ENCODE measurements at regions not wholly inside any gene's neighbourhood (a gene's known extent, or its start where the extent isn't known, plus 50 kb on each side); places are given as distances from the start of the nearest gene placed in this dataset.
"Not testable (repeated sequence)": the region's sequence is repeated elsewhere in the genome, so short reads cannot be mapped to it uniquely, and the experiment has no call there.

GRCh38 chr1:56145581-56145980 lies 433.8 kb downstream of the PLPP3 start:
- no peak overlapping the region for H3K27ac Mint-ChIP-seq
- H3K4me3 Mint-ChIP-seq: no peak overlapping the region
- no peaks in the 10 kb centered on the region for H3K36me3 Mint-ChIP-seq
- H3K27me3 Mint-ChIP-seq: peaks cover 3% of the 10 kb centered on the region
- H3K9me3 Mint-ChIP-seq (ENCODE audit: low read depth): no peaks in the 10 kb centered on the region
- H3K4me1 Mint-ChIP-seq (ENCODE audit: low read depth): no peaks in the 10 kb centered on the region

DNA sequence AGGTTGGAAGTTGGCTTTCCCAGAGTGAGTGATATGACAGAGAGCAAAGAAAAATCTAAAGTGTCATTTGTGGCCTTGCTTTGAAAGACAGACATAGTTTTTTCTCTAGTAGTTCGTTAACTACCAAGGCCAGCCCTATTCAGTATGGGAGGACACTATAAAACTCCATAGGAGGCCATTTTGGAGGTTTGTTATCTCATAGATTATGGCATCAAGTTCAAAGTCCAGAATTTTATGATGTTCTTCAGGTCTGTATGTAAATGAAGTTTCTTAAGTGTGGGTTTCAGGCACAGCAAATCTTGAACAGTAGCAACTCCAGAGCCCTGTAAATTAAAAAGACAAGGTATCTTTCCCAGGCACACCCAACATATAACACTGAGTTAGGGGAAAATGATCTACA lies 437.1 kb downstream of the PLPP3 start:
- no peaks in the 10 kb centered on the region for H3K36me3 Mint-ChIP-seq
- H3K4me1 Mint-ChIP-seq (ENCODE audit: low read depth): no peaks in the 10 kb centered on the region
- no peaks in the 10 kb centered on the region for H3K9me3 Mint-ChIP-seq (ENCODE audit: low read depth)
- H3K4me3 Mint-ChIP-seq: no peak overlapping the region
- no peaks in the 10 kb centered on the region for H3K27me3 Mint-ChIP-seq
- H3K27ac Mint-ChIP-seq: no peak overlapping the region

DNA sequence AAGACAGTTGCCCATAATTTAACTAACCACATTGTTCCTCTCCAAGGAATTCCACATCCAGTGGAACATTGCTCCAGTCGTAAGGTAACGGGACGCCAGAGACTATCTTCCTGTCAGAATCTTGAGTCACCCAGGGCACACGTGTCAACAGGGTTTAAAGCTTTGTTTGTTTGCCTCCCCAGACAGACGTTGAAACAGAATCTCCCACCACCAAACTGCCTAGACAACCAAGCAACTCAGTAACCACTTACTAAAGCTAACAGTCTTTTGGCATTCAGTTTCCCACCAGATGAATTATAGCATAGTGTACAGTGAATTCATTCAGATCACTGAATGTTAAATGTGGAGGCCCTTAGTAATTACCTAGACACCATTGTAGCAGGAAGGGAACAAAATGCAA lies 439.5 kb downstream of the PLPP3 start:
- Mint-ChIP-seq H3K4me3 (no peak overlapping the region), H3K9me3 (ENCODE audit: low read depth) (no peaks in the 10 kb centered on the region), H3K27me3 (no peaks in the 10 kb centered on the region), H3K27ac (no peak overlapping the region), H3K4me1 (ENCODE audit: low read depth) (no peaks in the 10 kb centered on the region), H3K36me3 (no peaks in the 10 kb centered on the region)

- Mint-ChIP-seq H3K4me1 (ENCODE audit: low read depth) (no peaks in the 10 kb centered on the region), H3K9me3 (ENCODE audit: low read depth) (no peaks in the 10 kb centered on the region), H3K27ac (no peak overlapping the region), H3K36me3 (no peaks in the 10 kb centered on the region), H3K27me3 (no peaks in the 10 kb centered on the region), H3K4me3 (no peak overlapping the region)
These were observed 441.6 kb downstream of the PLPP3 start for GRCh38 chr1:56137521-56138505.

- no peak overlapping the region for H3K27ac Mint-ChIP-seq
- no peaks in the 10 kb centered on the region for H3K36me3 Mint-ChIP-seq
- no peak overlapping the region for H3K4me3 Mint-ChIP-seq
- H3K27me3 Mint-ChIP-seq: no peaks in the 10 kb centered on the region
- no peaks in the 10 kb centered on the region for H3K4me1 Mint-ChIP-seq (ENCODE audit: low read depth)
- no peaks in the 10 kb centered on the region for H3K9me3 Mint-ChIP-seq (ENCODE audit: low read depth)
These were observed 442.3 kb downstream of the PLPP3 start for GRCh38 chr1:56137090-56137489.

- Mint-ChIP-seq H3K4me3 (no peak overlapping the region), H3K36me3 (no peaks in the 10 kb centered on the region), H3K9me3 (ENCODE audit: low read depth) (no peaks in the 10 kb centered on the region), H3K27ac (no peak overlapping the region), H3K4me1 (ENCODE audit: low read depth) (no peaks in the 10 kb centered on the region), H3K27me3 (no peaks in the 10 kb centered on the region)
These were observed 443.6 kb downstream of the PLPP3 start for GRCh38 chr1:56135864-56136147.

DNA sequence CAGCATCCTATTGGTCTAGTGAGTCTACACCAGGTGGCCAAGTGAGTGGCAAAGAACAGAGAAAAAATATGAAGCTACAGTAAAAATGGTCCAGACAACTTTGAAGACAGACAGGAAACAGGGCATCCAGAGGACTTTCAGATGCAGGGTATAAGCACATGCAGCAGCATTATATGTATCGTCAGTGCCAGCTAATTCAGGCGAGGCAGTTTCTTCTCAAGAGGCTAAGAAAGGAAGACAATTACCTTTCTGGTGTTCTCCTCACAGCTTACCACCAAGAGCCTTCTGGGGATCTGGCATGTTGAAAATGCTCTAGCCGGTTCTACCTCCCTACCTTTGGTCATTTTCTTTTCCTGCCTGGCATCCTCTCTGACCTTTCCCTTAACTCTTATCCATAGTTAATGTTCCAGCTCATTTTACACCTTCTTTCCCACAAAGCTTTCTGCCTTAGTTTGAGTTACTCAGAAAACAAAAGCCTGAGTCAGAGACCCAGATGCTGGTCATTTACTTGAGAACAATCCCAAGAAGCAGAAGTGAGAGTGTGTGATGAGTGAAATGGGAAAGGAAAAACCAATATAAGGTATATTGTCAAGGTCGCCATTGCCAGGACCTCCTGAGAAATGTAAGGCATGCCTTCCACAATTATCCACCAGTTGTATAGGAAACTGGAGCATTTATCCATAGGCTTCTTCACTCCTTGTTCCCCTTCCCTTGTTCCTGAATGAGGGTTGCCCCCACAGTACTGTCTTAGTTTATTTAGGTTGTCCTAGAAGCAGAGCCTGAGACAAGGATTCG lies 444.1 kb downstream of the PLPP3 start:
- Mint-ChIP-seq H3K9me3 (ENCODE audit: low read depth) (no peaks in the 10 kb centered on the region), H3K4me3 (no peak overlapping the region), H3K27ac (no peak overlapping the region), H3K4me1 (ENCODE audit: low read depth) (no peaks in the 10 kb centered on the region), H3K36me3 (no peaks in the 10 kb centered on the region), H3K27me3 (no peaks in the 10 kb centered on the region)

GRCh38 chr1:56133522-56134472 lies 445.6 kb downstream of the PLPP3 start:
- no peak overlapping the region for H3K27ac Mint-ChIP-seq
- no peaks in the 10 kb centered on the region for H3K27me3 Mint-ChIP-seq
- no peak overlapping the region for H3K4me3 Mint-ChIP-seq
- no peaks in the 10 kb centered on the region for H3K36me3 Mint-ChIP-seq
- H3K4me1 Mint-ChIP-seq (ENCODE audit: low read depth): no peaks in the 10 kb centered on the region
- no peaks in the 10 kb centered on the region for H3K9me3 Mint-ChIP-seq (ENCODE audit: low read depth)

GRCh38 chr1:56132520-56132919 lies 446.8 kb downstream of the PLPP3 start:
- Mint-ChIP-seq H3K27me3 (no peaks in the 10 kb centered on the region), H3K4me1 (ENCODE audit: low read depth) (no peaks in the 10 kb centered on the region), H3K36me3 (no peaks in the 10 kb centered on the region), H3K27ac (no peak overlapping the region), H3K9me3 (ENCODE audit: low read depth) (no peaks in the 10 kb centered on the region), H3K4me3 (no peak overlapping the region)

- Mint-ChIP-seq H3K36me3 (no peaks in the 10 kb centered on the region), H3K27ac (no peak overlapping the region), H3K27me3 (no peaks in the 10 kb centered on the region), H3K9me3 (ENCODE audit: low read depth) (no peaks in the 10 kb centered on the region), H3K4me3 (no peak overlapping the region), H3K4me1 (ENCODE audit: low read depth) (no peaks in the 10 kb centered on the region)
These were observed 449.5 kb downstream of the PLPP3 start for GRCh38 chr1:56129837-56130236.

DNA sequence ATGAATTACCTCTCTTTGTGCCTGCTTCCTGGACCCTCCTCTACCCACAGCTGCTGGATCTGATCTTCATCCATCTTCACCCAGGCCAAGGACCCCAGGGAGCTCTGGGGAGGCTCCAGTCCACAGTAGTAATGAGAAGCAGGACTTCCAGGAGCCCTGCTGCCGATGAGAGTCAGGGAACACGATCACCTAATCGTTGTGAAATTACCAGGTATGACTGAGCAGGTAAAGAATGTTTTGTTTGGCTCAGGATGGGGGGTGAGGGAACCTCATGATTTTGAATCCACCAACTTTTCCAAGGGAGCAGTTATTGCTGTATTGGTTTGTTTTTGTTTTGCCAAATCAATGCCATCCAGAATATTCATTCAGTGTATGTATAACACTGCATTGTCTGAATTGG lies 454.0 kb downstream of the PLPP3 start:
- H3K4me3 Mint-ChIP-seq: no peak overlapping the region
- H3K27me3 Mint-ChIP-seq: no peaks in the 10 kb centered on the region
- no peaks in the 10 kb centered on the region for H3K4me1 Mint-ChIP-seq (ENCODE audit: low read depth)
- peaks cover 10% of the 10 kb centered on the region for H3K9me3 Mint-ChIP-seq (ENCODE audit: low read depth)
- no peaks in the 10 kb centered on the region for H3K36me3 Mint-ChIP-seq
- no peak overlapping the region for H3K27ac Mint-ChIP-seq

- no peak overlapping the region for H3K27ac Mint-ChIP-seq
- H3K9me3 Mint-ChIP-seq (ENCODE audit: low read depth): peaks cover 10% of the 10 kb centered on the region
- H3K4me1 Mint-ChIP-seq (ENCODE audit: low read depth): no peaks in the 10 kb centered on the region
- H3K27me3 Mint-ChIP-seq: no peaks in the 10 kb centered on the region
- no peaks in the 10 kb centered on the region for H3K36me3 Mint-ChIP-seq
- no peak overlapping the region for H3K4me3 Mint-ChIP-seq
These were observed 455.5 kb downstream of the PLPP3 start for GRCh38 chr1:56123826-56124225.

DNA sequence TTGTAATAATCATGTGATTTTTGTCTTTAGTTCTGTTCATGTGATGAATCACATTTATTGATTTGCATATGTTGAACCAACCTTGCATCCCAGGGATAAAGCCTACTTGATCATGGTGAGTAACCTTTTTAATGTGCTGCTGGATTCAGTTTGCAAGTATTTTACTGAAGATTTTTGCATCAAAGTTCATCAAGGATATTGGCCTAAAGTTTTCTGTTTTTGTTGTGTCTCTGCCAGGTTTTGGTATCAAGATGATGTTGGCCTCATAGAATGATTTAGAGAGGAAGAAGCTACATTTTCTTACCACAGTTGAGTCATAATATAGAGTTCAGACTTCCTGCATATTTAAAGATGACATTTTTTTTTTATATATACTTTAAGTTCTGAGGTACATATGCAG lies 455.9 kb downstream of the PLPP3 start:
- Mint-ChIP-seq H3K36me3 (no peaks in the 10 kb centered on the region), H3K4me1 (ENCODE audit: low read depth) (no peaks in the 10 kb centered on the region), H3K4me3 (no peak overlapping the region), H3K9me3 (ENCODE audit: low read depth) (peaks cover 10% of the 10 kb centered on the region), H3K27me3 (no peaks in the 10 kb centered on the region), H3K27ac (no peak overlapping the region)

DNA sequence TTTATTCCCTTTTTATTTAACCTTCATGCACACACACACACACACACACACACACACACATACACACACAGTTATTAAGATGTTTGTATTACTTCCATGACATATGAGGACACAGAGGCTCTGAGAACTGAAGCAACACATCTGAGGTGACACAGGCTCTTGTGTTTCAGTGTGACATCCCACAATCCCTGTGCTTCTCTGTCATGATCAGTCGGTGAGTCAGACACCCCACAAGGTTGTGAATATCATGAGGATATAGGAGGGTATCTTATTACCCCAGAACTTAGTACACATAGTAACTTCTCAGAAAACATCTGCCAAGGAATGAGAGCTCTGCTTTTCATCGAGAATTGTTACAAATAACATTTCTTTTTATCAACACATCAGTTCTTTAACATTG lies 459.3 kb downstream of the PLPP3 start:
- H3K36me3 Mint-ChIP-seq: no peaks in the 10 kb centered on the region
- no peaks in the 10 kb centered on the region for H3K4me1 Mint-ChIP-seq (ENCODE audit: low read depth)
- H3K27ac Mint-ChIP-seq: no peak overlapping the region
- peaks cover 17% of the 10 kb centered on the region for H3K9me3 Mint-ChIP-seq (ENCODE audit: low read depth)
- no peaks in the 10 kb centered on the region for H3K27me3 Mint-ChIP-seq
- no peak overlapping the region for H3K4me3 Mint-ChIP-seq

DNA sequence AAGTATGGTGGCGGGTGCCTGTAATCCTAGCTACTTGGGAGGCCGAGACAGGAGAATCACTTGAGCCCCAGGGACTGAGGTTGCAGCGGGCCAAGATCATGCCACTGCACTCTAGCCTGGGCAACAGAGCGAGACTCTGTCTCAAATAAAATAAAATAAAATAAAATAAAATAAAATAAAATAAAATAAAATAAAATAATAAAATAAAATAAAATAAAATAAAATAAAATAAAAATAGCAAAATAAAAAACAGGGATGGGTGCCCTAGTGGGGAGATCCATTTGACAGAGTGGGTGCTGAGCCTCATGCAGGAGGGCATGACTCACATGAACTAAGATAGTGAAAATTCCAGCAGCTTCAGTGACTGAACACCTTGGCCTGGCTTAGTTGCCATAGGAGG lies 460.7 kb downstream of the PLPP3 start:
- H3K27me3 Mint-ChIP-seq; H3K36me3 Mint-ChIP-seq; H3K4me3 Mint-ChIP-seq; H3K4me1 Mint-ChIP-seq (ENCODE audit: low read depth); H3K27ac Mint-ChIP-seq: not testable (repeated sequence)
- peaks cover 17% of the 10 kb centered on the region for H3K9me3 Mint-ChIP-seq (ENCODE audit: low read depth)

All from activated naive CD8-positive, alpha-beta T cell (primary cell).